ENCODE measurements at regions not wholly inside any gene's neighbourhood (a gene's known extent, or its start where the extent isn't known, plus 50 kb on each side); places are given as distances from the start of the nearest gene placed in this dataset.

DNA sequence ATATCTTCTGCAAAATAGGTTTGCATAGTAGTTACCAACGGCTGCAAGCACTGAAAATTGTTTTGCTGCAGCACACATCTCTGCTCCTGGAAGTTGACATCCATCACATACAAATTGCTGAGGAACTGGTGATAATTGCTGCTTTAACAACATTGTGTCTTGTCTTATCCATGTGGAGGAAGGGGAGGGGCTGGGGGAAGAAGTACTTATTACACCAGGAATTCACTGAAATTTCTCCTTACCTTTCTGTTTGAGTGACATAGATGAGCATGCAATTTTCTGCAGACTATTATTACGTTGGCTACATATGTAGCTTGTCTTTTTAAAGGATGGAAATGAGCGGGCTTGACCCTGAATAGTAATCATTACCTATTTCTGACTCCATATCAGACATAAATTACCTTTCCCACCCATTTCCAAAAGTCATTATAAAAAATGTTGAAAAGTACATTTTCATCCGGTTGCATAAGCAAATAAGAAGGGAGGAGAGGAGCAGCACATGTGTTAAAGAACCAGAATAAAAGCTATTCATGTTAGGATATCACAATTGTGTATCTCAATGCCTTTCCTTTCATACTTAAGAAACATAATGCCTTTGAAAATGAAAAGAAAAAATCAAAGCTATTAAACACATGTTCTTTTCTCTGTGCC, 1905.6 kb downstream of the PCDH7 start:
- no peak for DNase-seq (ENCODE audit: low read depth)
- TF ChIP-seq CTCF (IDR thresholded peaks at IDR 0.05; ENCODE audit: insufficient read depth, low read depth, low read length), result no peak
- no peak overlapping the region for H3K4me3 ChIP-seq (ENCODE audit: low read depth, low read length)

DNA sequence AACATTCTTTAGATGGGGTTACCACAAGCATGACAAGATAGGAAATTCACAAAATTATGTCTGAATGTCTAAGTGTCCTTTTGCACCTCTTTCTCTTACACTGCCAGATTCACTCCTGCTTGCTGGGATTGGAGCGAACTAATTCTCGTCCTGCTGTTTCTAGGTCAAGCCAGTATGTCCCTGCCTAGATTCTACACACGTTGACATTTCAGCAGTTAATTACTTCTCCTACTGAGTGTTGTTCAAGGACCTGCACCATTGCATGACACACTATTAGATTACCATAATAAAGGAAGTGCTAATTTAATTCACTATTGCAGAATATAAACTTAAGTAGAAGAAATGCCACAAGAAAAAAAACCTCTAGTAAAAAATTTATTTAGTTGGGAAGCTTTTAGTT, 1911.7 kb downstream of the PCDH7 start:
- no peak for TF ChIP-seq CTCF (IDR thresholded peaks at IDR 0.05; ENCODE audit: insufficient read depth, low read depth, low read length)
- DNase-seq (ENCODE audit: low read depth), result no peak

DNA sequence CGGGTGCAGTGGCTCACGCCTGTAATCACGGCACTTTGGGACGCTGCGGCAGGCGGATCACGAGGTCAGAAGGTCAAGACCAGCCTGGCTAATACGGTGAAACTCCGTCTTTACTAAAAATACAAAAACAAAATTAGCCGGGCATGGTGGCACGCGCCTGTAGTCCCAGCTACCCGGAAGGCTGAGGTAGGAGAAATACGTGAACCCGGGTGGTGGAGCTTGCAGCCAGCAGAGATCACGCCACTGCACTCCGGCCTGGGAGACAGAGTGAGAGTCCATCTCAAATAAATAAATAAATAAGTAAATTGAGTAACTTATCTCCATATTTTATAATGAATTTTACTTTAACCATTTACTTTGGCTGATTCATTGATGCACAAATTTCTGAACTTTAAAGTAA, 1913.3 kb downstream of the PCDH7 start:
- H3K4me3 ChIP-seq (ENCODE audit: low read depth, low read length), result no peak overlapping the region
- DNase-seq (ENCODE audit: low read depth), result no peak
- no peak for TF ChIP-seq CTCF (IDR thresholded peaks at IDR 0.05; ENCODE audit: insufficient read depth, low read depth, low read length)

More for the DNA sequence above, 1911.7 kb downstream of the PCDH7 start:
- no peak overlapping the region for H3K4me3 ChIP-seq (ENCODE audit: low read depth, low read length)

GRCh38 chr4:32645653-32646052, 1925.5 kb downstream of the PCDH7 start:
- no peak for TF ChIP-seq CTCF (IDR thresholded peaks at IDR 0.05; ENCODE audit: insufficient read depth, low read depth, low read length)
- no peak for DNase-seq (ENCODE audit: low read depth)
- no peak overlapping the region for H3K4me3 ChIP-seq (ENCODE audit: low read depth, low read length)

DNA sequence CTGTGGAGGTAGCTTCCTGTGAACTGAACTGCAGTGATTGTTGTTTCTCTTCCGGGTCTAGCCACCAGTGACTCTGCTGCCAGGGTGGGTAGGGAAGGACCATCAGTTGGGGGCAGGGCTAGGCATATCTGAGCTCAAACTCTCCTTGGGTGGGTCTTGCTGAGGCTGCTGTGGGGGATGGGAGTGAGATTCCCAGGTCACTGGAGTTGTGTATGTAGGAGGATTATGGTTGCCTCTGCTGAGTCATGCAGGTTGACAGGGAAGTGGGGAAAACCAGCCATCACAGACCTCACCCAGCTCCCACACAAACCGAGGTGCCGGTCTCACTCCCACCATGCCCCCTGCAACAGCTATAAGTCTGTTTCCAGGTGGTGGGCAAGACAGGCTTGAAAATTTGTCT, 1937.8 kb downstream of the PCDH7 start:
- TF ChIP-seq CTCF (IDR thresholded peaks at IDR 0.05; ENCODE audit: insufficient read depth, low read depth, low read length), result no peak
- DNase-seq (ENCODE audit: low read depth), result no peak
- H3K4me3 ChIP-seq (ENCODE audit: low read depth, low read length), result no peak overlapping the region

- no peak for TF ChIP-seq CTCF (IDR thresholded peaks at IDR 0.05; ENCODE audit: insufficient read depth, low read depth, low read length)
- no peak overlapping the region for H3K4me3 ChIP-seq (ENCODE audit: low read depth, low read length)
- DNase-seq (ENCODE audit: low read depth), result no peak
These were observed 1941.1 kb downstream of the PCDH7 start for GRCh38 chr4:32661229-32661628.

GRCh38 chr4:32662803-32663202, 1942.6 kb downstream of the PCDH7 start:
- TF ChIP-seq CTCF (IDR thresholded peaks at IDR 0.05; ENCODE audit: insufficient read depth, low read depth, low read length), result no peak
- H3K4me3 ChIP-seq (ENCODE audit: low read depth, low read length), result no peak overlapping the region
- no peak for DNase-seq (ENCODE audit: low read depth)
